K562 (cell line): ENCODE measurements at regions not wholly inside any gene's neighbourhood (a gene's known extent, or its start where the extent isn't known, plus 50 kb on each side); places are given as distances from the start of the nearest gene placed in this dataset.

ENCODE experiments used
- ATAC-seq: fragments of 200-7000 bp; cut with Tn5 transposase; 3 replicates; pipeline ENCODE4 v1.9.1; 2020; ENCODE audit warnings: moderate library complexity
- BruUV-seq: library from RNA; stranded (reverse); fragments of 400-500 nt; replicated peaks from 2 replicates; lab custom pipeline; 2021; lab: Mats Ljungman, UMichigan
- CTCF ChIA-PET: fragments of 300-600 bp; formaldehyde crosslinking; extraction: SDS; loops from one replicate; lab custom pipeline; 2021; ENCODE audit warnings: low intra/inter-chr PET ratio; lab: Yijun Ruan, JAX
- POLR2A ChIA-PET: fragments of 300-600, 350-650 bp; sonication (Branson Sonifier 250); formaldehyde crosslinking; extraction: SDS; loops from one replicate; lab custom pipeline; 2021; ENCODE audit warnings: antibody characterized with exemption, inconsistent platforms; lab: Yijun Ruan, JAX
- DNase-seq, 4 experiments: peaks; one replicate each; pipeline versions ENCODE4 v3.0.0 to v3.0.0-alpha.2; 2011 to 2018; ENCODE audit warnings: low spot score in 3 of 4, mixed read lengths in 3 of 4; ENCODE audit errors: extremely low read depth in 1 of 4
- FAIRE-seq: peaks from 2 replicates; lab custom pipeline; 2011; peaks lifted over from hg19 to GRCh38; lab: Jason Lieb, UNC
- H2AFZ ChIP-seq: 2 replicates; pipeline ENCODE4 v1.6.0; 2011; ENCODE audit warnings: low read depth, low read length, control low read depth, inconsistent platforms
- H3K27ac ChIP-seq: fragments of 200-600 bp; 3 replicates; pipeline ENCODE4 v1.8.0; 2011; ENCODE audit warnings: low read depth, mild to moderate bottlenecking, control low read depth, inconsistent platforms, low read length, moderate library complexity, mixed read lengths; ENCODE audit errors: extremely low read depth
- H3K27me3 ChIP-seq, 2 experiments: fragments of 300-600 bp in 1 of 2; 2 replicates in 1 of 2; 3 replicates in 1 of 2; pipeline versions ENCODE4 v1.6.0 to v1.8.0; 2011; ENCODE audit warnings: inconsistent platforms in 2 of 2, low read length in 2 of 2, mild to moderate bottlenecking in 1 of 2, mixed read lengths in 1 of 2, moderate library complexity in 1 of 2; ENCODE audit not compliant: control insufficient read depth in 2 of 2, insufficient read depth in 2 of 2
- H3K36me3 ChIP-seq: fragments of 300-600 bp; 3 replicates; pipeline ENCODE4 v1.8.0; 2011; ENCODE audit warnings: mild to moderate bottlenecking, low read length, inconsistent platforms; ENCODE audit not compliant: control insufficient read depth, insufficient read depth
- H3K4me1 ChIP-seq, 2 experiments: fragments of 200-600 bp in 1 of 2; replicated peaks in 1 of 2; 2 replicates in 1 of 2; 3 replicates in 1 of 2; pipeline versions ENCODE4 v1.5.1 to v1.8.0; 2011; ENCODE audit warnings: inconsistent platforms in 2 of 2, low read length in 2 of 2, mild to moderate bottlenecking in 1 of 2, mixed read lengths in 1 of 2, moderate library complexity in 1 of 2; ENCODE audit not compliant: control insufficient read depth in 2 of 2, insufficient read depth in 2 of 2
- H3K4me2 ChIP-seq: 2 replicates; pipeline ENCODE4 v1.6.1; 2011; ENCODE audit warnings: low read length, control low read depth, inconsistent platforms, mixed read lengths; ENCODE audit not compliant: insufficient read depth
- H3K4me3 ChIP-seq: fragments of 200-600 bp; sonication (generic), shearing (Covaris generic); 2 replicates; pipeline ENCODE4 v1.5.1; 2016; ENCODE audit warnings: control low read depth, inconsistent platforms
- H3K79me2 ChIP-seq: fragments of 200-600 bp; 3 replicates; pipeline ENCODE4 v1.8.0; 2011; ENCODE audit warnings: low read length, inconsistent platforms; ENCODE audit not compliant: control insufficient read depth, insufficient read depth
- H3K9ac ChIP-seq, 2 experiments: 2 replicates each; pipeline versions ENCODE4 v1.6.0 to v1.6.1; 2011; ENCODE audit warnings: low read depth in 2 of 2, low read length in 2 of 2, control low read depth in 1 of 2, inconsistent platforms in 1 of 2, mild to moderate bottlenecking in 1 of 2, mixed read lengths in 1 of 2; ENCODE audit not compliant: insufficient read depth in 1 of 2
- H3K9me1 ChIP-seq: one replicate; pipeline ENCODE4 v1.6.0; 2011; ENCODE audit warnings: inconsistent platforms, mild to moderate bottlenecking, low read length, moderate library complexity; ENCODE audit not compliant: control insufficient read depth, insufficient read depth
- H3K9me3 ChIP-seq: replicated peaks from 2 replicates; pipeline ENCODE4 v1.5.1; 2011; ENCODE audit warnings: low read depth, low read length, inconsistent platforms; ENCODE audit not compliant: control insufficient read depth, insufficient read depth
- H4K20me1 ChIP-seq: replicated peaks from 2 replicates; pipeline ENCODE4 v1.6.1; 2011; ENCODE audit warnings: low read length, inconsistent platforms, mixed read lengths; ENCODE audit not compliant: control insufficient read depth, insufficient read depth
- ARID1B ChIP-seq: fragments of 450-650 bp; IDR thresholded peaks from 2 replicates; pipeline ENCODE4 v1.6.1; 2016; ENCODE audit warnings: antibody characterized with exemption, mild to moderate bottlenecking, inconsistent platforms
- BCL6 ChIP-seq: fragments of 250-450 bp; sonication (Bioruptor Pico); IDR thresholded peaks from 2 replicates; pipeline ENCODE4 v1.4.0; 2020
- BCOR ChIP-seq: fragments of 450-650 bp; IDR thresholded peaks from 2 replicates; pipeline ENCODE4 v1.6.1; 2016
- CC2D1A ChIP-seq: fragments of 450-650 bp; IDR thresholded peaks from 2 replicates; pipeline ENCODE4 v1.6.1; 2017; ENCODE audit warnings: mild to moderate bottlenecking
- FOXK2 ChIP-seq, 2 experiments: fragments of 450-650 bp; IDR thresholded peaks in 1 of 2; conservative IDR thresholded peaks in 1 of 2; 2 replicates each; pipeline ENCODE4 v1.6.1; 2016; ENCODE audit warnings: low read depth in 2 of 2, mild to moderate bottlenecking in 1 of 2
- SMARCA4 ChIP-seq: fragments of 450-650 bp; IDR thresholded peaks from 2 replicates; pipeline ENCODE4 v1.6.1; 2016
- ZKSCAN8 ChIP-seq: fragments of 200-800 bp; sonication (Bioruptor generic); IDR thresholded peaks from 2 replicates; pipeline ENCODE4 v1.6.1; 2016; ENCODE audit warnings: missing genetic modification characterization, missing compliant biosample characterization
- ZNF24 ChIP-seq: fragments of 450-650 bp; IDR thresholded peaks from 2 replicates; pipeline ENCODE4 v1.6.1; 2016
- ZNF785 ChIP-seq: fragments of 250-450 bp; sonication (Bioruptor Pico); IDR thresholded peaks from 2 replicates; pipeline ENCODE4 v1.4.0; 2020; ENCODE audit warnings: mild to moderate bottlenecking
- WGBS: fragments of 100-300 bp; shearing (Covaris generic); methylation state at CpG from one replicate; pipeline ENCODE4 v1.1.6; 2016; ENCODE audit warnings: low coverage, mixed read lengths; ENCODE audit not compliant: insufficient coverage; ENCODE audit errors: missing lambda C conversion rate; 5-methylcytosine and 5-hydroxymethylcytosine counted together
- in situ Hi-C: fragments of 300-500 bp; cut with MboI; formaldehyde crosslinking; loops from 4 replicates; pipeline ENCODE4 v1.15.0; 2018; ENCODE audit warnings: inconsistent platforms, mixed read lengths
- intact Hi-C: fragments of 100-400 bp; cut with micrococcal nuclease; formaldehyde crosslinking; loops from 2 replicates; pipeline ENCODE4 v1.14.2; 2022
- TF ChIP-seq, protein P1 (sequence below): fragments of 250-450 bp; sonication (Bioruptor Pico); IDR thresholded peaks from 2 replicates; pipeline ENCODE4 v1.4.0; 2020
- TF ChIP-seq, protein P2 (sequence below): fragments of 250-450 bp; sonication (Bioruptor Pico); IDR thresholded peaks from 2 replicates; pipeline ENCODE4 v1.8.0; 2021; ENCODE audit warnings: moderate library complexity, mild to moderate bottlenecking, inconsistent platforms
- TF ChIP-seq, protein P3 (sequence below): fragments of 450-650 bp; formaldehyde crosslinking; IDR thresholded peaks from 2 replicates; pipeline ENCODE4 v1.4.0; 2020; ENCODE audit warnings: mild to moderate bottlenecking, moderate library complexity
- TF ChIP-seq, protein P4 (sequence below): fragments of 450-650 bp; formaldehyde crosslinking; IDR thresholded peaks from 2 replicates; pipeline ENCODE4 v1.4.0; 2020; ENCODE audit warnings: mild to moderate bottlenecking, moderate library complexity

DNA sequence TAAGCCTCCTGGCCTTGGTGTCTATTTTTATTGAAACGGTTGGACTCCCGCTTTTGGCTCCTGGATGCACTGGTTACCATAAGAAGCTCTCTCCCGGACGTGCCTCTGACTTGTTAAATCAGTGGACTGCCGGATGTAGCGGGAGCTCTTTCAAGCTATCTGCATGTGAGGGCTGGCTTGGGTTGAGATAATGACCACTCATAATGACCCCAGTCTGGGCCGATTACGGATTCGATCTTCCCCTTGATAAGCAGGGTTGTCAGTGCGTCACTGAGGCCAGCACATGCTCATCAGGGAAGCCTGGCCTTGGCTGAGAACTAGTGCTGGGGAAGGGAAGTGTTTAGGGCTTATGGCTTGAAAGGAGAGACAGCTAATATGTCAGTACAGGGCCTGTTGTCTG lies 528.1 kb downstream of the CDH26 start (continued):
- TF ChIP-seq, protein P1, sequence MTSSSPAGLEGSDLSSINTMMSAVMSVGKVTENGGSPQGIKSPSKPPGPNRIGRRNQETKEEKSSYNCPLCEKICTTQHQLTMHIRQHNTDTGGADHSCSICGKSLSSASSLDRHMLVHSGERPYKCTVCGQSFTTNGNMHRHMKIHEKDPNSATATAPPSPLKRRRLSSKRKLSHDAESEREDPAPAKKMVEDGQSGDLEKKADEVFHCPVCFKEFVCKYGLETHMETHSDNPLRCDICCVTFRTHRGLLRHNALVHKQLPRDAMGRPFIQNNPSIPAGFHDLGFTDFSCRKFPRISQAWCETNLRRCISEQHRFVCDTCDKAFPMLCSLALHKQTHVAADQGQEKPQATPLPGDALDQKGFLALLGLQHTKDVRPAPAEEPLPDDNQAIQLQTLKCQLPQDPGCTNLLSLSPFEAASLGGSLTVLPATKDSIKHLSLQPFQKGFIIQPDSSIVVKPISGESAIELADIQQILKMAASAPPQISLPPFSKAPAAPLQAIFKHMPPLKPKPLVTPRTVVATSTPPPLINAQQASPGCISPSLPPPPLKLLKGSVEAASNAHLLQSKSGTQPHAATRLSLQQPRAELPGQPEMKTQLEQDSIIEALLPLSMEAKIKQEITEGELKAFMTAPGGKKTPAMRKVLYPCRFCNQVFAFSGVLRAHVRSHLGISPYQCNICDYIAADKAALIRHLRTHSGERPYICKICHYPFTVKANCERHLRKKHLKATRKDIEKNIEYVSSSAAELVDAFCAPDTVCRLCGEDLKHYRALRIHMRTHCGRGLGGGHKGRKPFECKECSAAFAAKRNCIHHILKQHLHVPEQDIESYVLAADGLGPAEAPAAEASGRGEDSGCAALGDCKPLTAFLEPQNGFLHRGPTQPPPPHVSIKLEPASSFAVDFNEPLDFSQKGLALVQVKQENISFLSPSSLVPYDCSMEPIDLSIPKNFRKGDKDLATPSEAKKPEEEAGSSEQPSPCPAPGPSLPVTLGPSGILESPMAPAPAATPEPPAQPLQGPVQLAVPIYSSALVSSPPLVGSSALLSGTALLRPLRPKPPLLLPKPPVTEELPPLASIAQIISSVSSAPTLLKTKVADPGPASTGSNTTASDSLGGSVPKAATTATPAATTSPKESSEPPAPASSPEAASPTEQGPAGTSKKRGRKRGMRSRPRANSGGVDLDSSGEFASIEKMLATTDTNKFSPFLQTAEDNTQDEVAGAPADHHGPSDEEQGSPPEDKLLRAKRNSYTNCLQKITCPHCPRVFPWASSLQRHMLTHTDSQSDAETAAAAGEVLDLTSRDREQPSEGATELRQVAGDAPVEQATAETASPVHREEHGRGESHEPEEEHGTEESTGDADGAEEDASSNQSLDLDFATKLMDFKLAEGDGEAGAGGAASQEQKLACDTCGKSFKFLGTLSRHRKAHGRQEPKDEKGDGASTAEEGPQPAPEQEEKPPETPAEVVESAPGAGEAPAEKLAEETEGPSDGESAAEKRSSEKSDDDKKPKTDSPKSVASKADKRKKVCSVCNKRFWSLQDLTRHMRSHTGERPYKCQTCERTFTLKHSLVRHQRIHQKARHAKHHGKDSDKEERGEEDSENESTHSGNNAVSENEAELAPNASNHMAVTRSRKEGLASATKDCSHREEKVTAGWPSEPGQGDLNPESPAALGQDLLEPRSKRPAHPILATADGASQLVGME (CRISPR knock-in tag) = no peak
- TF ChIP-seq ARID1B = no peak

DNA sequence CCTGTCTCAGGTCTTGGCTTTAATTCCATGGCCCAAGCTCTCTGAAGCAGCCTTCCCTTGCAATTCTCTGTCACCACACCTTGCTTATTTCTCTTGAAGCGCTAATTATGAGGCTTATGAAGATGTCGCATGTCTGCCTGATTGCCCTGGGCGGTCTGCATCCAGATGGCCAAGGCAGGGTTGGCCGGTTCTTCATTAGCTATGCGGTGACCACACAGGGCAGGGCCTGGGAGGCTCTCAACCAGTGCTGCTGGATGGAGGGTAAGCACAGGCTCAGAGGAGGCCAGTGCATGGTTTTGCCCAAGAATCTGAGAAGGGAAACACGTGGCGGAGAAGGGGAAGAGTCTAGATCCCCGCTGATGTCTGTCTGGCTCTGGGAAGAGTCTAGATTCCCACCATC lies 528.7 kb downstream of the CDH26 start:
- Histone ChIP-seq H3K9me3 (no peaks in the 10 kb centered on the region), H3K9me1 (no peaks in the 10 kb centered on the region), H3K4me2 (no peak overlapping the region), H4K20me1 (no peaks in the 10 kb centered on the region), H3K9ac (no peak overlapping the region), H3K79me2 (no peaks in the 10 kb centered on the region), H3K4me1 (no peaks in the 10 kb centered on the region), H3K4me3 (no peak overlapping the region), H3K27me3 (peaks cover 0 to 12% of the 10 kb centered on the region in 2 experiments; a peak in 2 of 5 replicates), H2AFZ (no peak overlapping the region), H3K27ac (no peak overlapping the region), H3K36me3 (no peaks in the 10 kb centered on the region)
- WGBS = 0% methylated on average over 8 of the region's 8 CpGs
- no peak for FAIRE-seq
- ChIA-PET POLR2A (no interaction called here), CTCF (no interaction called here)
- no TSS peak for BruUV-seq
- ATAC-seq = no peak
- DNase-seq = no peak
- in situ Hi-C loops (no loop called here), intact Hi-C loops (no loop called here)
- TF ChIP-seq SMARCA4 (no peak), BCL6 (CRISPR knock-in tag) (no peak), ZNF24 (no peak), CC2D1A (no peak), FOXK2 (conservative IDR thresholded peaks at IDR 0.05 in 1 of 2, IDR thresholded peaks at IDR 0.05 in 1 of 2; ENCODE audit: low read depth in 2 of 2) (no peak), ZKSCAN8 (CRISPR knock-in tag) (no peak), BCOR (no peak), ZNF785 (CRISPR knock-in tag) (no peak)
- TF ChIP-seq, protein P2, sequence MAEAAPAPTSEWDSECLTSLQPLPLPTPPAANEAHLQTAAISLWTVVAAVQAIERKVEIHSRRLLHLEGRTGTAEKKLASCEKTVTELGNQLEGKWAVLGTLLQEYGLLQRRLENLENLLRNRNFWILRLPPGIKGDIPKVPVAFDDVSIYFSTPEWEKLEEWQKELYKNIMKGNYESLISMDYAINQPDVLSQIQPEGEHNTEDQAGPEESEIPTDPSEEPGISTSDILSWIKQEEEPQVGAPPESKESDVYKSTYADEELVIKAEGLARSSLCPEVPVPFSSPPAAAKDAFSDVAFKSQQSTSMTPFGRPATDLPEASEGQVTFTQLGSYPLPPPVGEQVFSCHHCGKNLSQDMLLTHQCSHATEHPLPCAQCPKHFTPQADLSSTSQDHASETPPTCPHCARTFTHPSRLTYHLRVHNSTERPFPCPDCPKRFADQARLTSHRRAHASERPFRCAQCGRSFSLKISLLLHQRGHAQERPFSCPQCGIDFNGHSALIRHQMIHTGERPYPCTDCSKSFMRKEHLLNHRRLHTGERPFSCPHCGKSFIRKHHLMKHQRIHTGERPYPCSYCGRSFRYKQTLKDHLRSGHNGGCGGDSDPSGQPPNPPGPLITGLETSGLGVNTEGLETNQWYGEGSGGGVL (CRISPR knock-in tag) = no peak
- TF ChIP-seq, protein P3, sequence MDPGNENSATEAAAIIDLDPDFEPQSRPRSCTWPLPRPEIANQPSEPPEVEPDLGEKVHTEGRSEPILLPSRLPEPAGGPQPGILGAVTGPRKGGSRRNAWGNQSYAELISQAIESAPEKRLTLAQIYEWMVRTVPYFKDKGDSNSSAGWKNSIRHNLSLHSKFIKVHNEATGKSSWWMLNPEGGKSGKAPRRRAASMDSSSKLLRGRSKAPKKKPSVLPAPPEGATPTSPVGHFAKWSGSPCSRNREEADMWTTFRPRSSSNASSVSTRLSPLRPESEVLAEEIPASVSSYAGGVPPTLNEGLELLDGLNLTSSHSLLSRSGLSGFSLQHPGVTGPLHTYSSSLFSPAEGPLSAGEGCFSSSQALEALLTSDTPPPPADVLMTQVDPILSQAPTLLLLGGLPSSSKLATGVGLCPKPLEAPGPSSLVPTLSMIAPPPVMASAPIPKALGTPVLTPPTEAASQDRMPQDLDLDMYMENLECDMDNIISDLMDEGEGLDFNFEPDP (CRISPR knock-in tag) = no peak
- TF ChIP-seq, protein P4, sequence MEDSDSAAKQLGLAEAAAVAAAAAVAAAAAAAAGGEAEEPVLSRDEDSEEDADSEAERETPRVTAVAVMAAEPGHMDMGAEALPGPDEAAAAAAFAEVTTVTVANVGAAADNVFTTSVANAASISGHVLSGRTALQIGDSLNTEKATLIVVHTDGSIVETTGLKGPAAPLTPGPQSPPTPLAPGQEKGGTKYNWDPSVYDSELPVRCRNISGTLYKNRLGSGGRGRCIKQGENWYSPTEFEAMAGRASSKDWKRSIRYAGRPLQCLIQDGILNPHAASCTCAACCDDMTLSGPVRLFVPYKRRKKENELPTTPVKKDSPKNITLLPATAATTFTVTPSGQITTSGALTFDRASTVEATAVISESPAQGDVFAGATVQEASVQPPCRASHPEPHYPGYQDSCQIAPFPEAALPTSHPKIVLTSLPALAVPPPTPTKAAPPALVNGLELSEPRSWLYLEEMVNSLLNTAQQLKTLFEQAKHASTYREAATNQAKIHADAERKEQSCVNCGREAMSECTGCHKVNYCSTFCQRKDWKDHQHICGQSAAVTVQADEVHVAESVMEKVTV (CRISPR knock-in tag) = no peak
